ENCODE measurements at regions not wholly inside any gene's neighbourhood (a gene's known extent, or its start where the extent isn't known, plus 50 kb on each side); places are given as distances from the start of the nearest gene placed in this dataset.

- no peak for TF ChIP-seq CTCF (IDR thresholded peaks at IDR 0.05; ENCODE audit: poor library complexity, severe bottlenecking)
- no peak for TF ChIP-seq MXI1 (conservative IDR thresholded peaks at IDR 0.05; ENCODE audit: poor library complexity, severe bottlenecking)
- no peak for TF ChIP-seq TAF1 (IDR thresholded peaks at IDR 0.05; ENCODE audit: low read depth)
- no peak for TF ChIP-seq POLR2AphosphoS5 (IDR thresholded peaks at IDR 0.05)
- TF ChIP-seq RAD21 (conservative IDR thresholded peaks at IDR 0.05), result no peak
- no peak for TF ChIP-seq EZH2 (IDR thresholded peaks at IDR 0.05; ENCODE audit: borderline replicate concordance, insufficient read depth, low read length, poor library complexity, severe bottlenecking)
- TF ChIP-seq, protein P1, sequence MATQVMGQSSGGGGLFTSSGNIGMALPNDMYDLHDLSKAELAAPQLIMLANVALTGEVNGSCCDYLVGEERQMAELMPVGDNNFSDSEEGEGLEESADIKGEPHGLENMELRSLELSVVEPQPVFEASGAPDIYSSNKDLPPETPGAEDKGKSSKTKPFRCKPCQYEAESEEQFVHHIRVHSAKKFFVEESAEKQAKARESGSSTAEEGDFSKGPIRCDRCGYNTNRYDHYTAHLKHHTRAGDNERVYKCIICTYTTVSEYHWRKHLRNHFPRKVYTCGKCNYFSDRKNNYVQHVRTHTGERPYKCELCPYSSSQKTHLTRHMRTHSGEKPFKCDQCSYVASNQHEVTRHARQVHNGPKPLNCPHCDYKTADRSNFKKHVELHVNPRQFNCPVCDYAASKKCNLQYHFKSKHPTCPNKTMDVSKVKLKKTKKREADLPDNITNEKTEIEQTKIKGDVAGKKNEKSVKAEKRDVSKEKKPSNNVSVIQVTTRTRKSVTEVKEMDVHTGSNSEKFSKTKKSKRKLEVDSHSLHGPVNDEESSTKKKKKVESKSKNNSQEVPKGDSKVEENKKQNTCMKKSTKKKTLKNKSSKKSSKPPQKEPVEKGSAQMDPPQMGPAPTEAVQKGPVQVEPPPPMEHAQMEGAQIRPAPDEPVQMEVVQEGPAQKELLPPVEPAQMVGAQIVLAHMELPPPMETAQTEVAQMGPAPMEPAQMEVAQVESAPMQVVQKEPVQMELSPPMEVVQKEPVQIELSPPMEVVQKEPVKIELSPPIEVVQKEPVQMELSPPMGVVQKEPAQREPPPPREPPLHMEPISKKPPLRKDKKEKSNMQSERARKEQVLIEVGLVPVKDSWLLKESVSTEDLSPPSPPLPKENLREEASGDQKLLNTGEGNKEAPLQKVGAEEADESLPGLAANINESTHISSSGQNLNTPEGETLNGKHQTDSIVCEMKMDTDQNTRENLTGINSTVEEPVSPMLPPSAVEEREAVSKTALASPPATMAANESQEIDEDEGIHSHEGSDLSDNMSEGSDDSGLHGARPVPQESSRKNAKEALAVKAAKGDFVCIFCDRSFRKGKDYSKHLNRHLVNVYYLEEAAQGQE (IDR thresholded peaks at IDR 0.05; ENCODE audit: borderline replicate concordance), result no peak
- no peak for TF ChIP-seq EP300 (conservative IDR thresholded peaks at IDR 0.05; ENCODE audit: poor library complexity, severe bottlenecking)
- no peak for TF ChIP-seq SMC3 (conservative IDR thresholded peaks at IDR 0.05; ENCODE audit: poor library complexity)
Measured at GRCh38 chr22:22037229-22037628, 54.6 kb upstream of the TOP3B start.
